VCaP (cell line): ENCODE measurements at regions not wholly inside any gene's neighbourhood (a gene's known extent, or its start where the extent isn't known, plus 50 kb on each side); places are given as distances from the start of the nearest gene placed in this dataset.

Experiments used
- H3K27ac ChIP-seq: fragments of 450-650 bp; 2 replicates; pipeline ENCODE4 v1.5.1; 2017
- CTCF ChIP-seq: fragments of 450-650 bp; conservative IDR thresholded peaks from 2 replicates; pipeline ENCODE4 v1.5.1; 2017; ENCODE audit warnings: mild to moderate bottlenecking, moderate library complexity

GRCh38 chr3:31370380-31370666 lies 162.4 kb upstream of the STT3B start:
- no peak for TF ChIP-seq CTCF
- H3K27ac ChIP-seq: no peak overlapping the region

- H3K27ac ChIP-seq: no peak overlapping the region
- TF ChIP-seq CTCF: no peak
Measured at GRCh38 chr3:31370681-31371080, 162.0 kb upstream of the STT3B start.

- TF ChIP-seq CTCF: no peak
- H3K27ac ChIP-seq: no peak overlapping the region
Measured at GRCh38 chr3:31371484-31372177, 161.1 kb upstream of the STT3B start.

- no peak overlapping the region for H3K27ac ChIP-seq
- TF ChIP-seq CTCF: no peak
Measured at GRCh38 chr3:31373681-31374080, 159.0 kb upstream of the STT3B start.

- no peak overlapping the region for H3K27ac ChIP-seq
- no peak for TF ChIP-seq CTCF
Measured at GRCh38 chr3:31377045-31377642, 155.6 kb upstream of the STT3B start.

GRCh38 chr3:31378231-31378630 lies 154.5 kb upstream of the STT3B start:
- no peak for TF ChIP-seq CTCF
- H3K27ac ChIP-seq: no peak overlapping the region

- no peak for TF ChIP-seq CTCF
Measured at GRCh38 chr3:31379598-31379997, 153.1 kb upstream of the STT3B start.

More at GRCh38 chr3:31379598-31379997, 153.1 kb upstream of the STT3B start:
- H3K27ac ChIP-seq: no peak overlapping the region
